HG03460 (cell line): ENCODE measurements at regions not wholly inside any gene's neighbourhood (a gene's known extent, or its start where the extent isn't known, plus 50 kb on each side); places are given as distances from the start of the nearest gene placed in this dataset.
A peak's percentile ranks its signal among the peaks of the same experiment; 100 is the strongest.

ENCODE experiments used
- ATAC-seq: cut with Tn5 transposase; IDR thresholded peaks from one replicate; pipeline ENCODE4 v1.9.1; 2021; ENCODE audit not compliant: unreplicated experiment

DNA sequence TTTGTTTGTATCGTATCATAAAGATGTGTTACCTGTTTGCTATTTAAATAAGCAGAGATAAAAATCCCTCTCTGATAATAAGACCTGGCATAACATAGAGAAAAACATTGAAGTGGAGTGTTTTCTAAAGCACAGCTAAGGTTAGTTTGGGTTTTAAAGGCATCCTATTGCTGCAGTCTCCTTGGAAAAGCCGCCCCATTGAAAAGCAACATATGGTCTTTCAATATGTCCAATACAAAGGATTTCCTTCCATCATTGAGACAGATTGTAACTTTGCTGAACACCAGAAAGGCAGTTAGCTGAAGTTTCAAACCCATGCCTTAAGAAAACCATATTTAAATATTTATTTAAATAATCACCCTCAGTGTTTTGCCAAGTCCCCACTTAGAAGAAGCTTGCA lies 898.5 kb upstream of the KCND2 start:
- ATAC-seq = no peak

DNA sequence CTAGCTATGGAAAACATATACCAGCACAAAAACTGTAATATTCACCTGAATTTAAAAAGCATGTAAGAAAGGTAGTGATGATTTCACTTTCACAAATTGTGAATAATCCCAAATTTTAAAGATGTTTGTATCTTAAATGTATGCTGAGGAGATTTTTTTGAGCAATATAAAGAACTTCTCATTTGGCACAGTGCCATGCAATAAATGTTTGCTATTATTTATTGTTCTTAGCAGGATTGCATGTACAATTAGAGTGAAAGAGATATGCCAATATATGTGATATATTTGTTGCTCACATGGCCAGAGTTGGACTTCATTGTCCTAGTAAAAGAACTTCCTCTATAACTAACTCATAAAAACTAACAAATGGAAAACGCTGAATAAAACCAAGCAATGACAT lies 895.1 kb upstream of the KCND2 start:
- no peak for ATAC-seq

DNA sequence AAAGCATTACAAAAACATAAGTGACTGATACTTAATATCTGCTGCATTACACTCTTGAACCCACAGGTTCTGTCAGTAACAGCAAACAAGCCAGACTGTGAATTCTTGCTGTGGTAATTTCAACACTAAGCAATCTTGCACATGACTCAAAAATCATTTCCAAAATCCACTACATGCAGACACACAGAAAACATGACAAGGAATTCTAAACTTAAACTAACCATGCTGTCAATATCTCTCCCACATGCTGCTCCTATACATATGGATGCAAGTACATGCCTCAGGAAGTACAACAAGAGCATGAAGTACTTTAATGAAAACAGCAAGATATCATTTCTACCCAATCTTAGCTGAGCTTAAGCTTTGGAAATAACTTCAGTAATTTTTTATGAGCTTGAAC lies 890.2 kb upstream of the KCND2 start:
- no peak for ATAC-seq

DNA sequence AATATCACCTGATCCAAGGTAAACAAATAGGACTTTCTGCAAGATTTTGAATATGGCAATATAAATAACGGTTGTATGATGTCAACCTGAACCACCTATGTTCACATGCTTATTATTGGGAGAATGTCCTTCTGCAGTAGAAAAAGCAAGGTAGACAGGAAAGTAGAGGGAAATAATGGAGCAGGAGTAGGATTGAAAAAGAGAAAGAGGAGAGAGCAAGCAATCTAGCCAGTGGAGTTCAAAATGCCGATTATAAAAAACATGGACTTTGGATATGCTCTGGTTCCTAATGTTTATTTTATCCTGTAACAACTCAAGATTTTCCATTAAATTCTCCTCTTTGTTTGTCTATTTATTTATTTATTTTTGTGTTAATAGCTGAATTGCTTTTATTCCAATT lies 878.0 kb upstream of the KCND2 start:
- no peak for ATAC-seq

DNA sequence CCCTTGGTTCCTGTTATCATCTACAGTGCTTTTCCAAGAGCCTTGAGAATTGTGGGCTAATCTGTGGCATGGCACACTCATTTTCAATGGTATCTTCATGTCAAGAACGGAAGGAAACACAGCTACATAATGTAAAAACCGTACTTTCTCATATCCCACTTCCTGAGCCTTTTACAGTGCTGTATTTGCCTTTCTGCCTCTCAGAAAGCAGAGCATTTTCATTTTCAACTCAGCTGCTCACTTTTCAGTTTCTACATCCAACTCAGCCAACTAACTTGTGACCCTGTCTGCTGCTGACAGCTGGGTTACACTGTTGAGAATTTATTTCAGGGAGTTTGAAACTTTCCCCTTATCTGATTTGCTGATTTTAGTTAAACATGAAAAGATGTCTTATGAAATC lies 875.8 kb upstream of the KCND2 start:
- peak; percentile 93 for ATAC-seq

DNA sequence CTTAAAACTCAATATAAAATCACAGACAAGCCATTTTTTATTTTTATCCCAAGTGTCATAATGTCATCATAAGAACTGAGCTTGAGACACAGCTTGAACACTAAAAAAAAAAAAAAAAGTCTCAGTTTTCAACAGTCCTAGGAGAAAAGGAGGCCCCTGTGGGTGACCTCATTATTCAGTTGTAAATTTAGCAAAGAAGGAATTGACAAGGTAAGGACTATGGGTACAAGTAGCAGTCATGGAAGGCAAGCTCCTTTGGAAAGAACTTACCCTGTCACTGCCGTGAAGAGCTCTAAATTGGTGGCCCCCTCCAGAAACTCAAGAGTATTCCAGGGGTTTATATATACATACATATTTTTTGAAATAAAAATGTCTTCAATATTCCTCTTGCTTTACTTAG lies 864.4 kb upstream of the KCND2 start:
- ATAC-seq = no peak

DNA sequence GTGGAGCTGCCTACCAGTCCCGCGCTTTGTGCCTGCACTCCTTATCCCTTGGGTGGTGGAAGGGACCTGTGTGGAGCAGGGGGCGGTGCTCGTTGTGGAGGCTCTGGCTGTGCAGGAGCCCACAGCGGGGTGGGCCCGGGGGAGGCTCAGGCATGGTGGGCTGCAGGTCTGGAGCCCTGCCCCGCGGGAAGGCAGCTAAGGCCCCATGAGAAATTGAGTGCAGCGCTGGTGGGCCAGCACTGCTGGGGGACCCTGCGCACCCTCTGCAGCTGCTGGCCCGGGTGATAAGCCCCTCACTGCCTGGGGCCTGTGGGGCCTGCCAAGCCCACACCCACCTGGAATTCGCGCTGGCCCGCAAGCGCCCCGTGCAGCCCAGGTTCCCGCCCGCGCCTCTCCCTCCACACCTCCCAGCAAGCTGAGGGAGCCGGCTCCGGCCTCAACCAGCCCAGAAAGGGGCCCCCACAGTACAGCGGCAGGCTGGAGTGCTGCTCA lies 859.6 kb upstream of the KCND2 start:
- no peak for ATAC-seq

DNA sequence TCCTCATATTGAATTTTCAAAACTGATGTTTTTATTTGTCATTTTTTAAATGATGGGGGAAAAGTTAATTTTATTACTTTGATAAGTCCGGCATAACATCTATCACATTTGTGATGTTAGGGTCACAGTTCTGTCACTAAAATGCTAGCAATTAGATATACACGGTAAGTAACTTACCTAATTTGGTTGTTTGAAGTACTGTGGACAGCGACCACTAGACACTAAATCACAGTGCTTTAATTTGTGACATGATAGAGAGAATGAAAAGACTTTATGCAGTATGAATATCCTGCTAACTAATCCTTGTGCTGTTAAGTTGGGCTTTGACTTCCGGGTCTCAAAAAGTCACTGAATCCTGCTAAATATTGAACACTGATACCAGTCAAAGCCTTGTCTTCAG lies 857.3 kb upstream of the KCND2 start:
- no peak for ATAC-seq

DNA sequence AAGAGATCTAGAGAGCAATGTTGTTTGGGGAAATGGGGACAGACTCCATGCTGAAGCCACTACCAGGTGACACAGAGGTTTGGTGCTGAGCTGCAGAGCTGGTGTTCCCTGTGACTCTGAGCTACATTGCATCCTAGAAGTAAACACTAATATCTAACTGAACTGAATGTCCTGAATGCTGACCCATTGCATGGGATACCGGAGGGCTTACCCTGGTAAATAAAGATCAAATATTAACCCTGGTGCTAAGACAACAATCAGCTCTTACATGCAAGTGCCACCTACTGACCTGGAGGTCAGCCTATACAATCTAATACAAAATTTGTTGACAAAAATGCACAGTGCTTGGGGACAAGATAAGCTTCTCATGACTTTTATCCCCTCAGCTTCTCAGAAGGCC lies 851.3 kb upstream of the KCND2 start:
- ATAC-seq = no peak

DNA sequence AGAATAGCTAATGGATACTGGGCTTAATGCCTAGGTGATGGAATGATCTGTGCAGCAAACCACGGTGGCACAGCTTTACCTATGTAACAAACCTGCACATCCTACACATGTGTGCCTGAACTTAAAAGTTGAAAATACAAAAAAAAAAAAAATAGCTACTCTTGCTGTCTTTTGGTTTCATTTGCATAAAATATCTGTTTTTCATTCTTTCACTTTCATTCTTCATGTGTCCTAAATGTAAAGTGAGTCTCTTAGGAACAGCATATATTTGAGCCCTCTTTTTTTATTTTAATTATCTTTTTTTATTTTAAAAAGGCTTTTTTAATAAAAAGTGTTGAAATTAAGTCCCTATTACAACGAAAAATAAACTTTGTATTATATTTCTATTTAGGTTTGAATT lies 836.1 kb upstream of the KCND2 start:
- ATAC-seq = no peak

DNA sequence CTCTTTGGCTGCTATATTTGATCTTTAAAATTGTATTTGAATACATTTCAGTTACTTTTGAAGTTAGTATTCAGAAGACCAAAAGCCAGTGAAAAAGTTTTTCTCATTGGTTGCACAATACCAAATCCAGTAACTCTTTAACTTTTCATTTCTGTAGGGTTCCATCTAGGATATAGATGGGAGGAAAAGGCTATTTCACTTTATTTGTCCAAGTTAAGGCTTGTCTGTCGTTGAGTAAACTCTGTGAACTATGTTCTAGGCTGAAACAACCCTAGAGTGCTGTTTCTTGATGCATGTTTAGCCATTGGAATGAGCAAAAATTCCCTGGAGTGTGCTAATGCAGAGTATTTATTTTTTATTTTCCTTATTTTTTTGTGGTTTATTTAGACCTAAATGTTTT lies 834.7 kb upstream of the KCND2 start:
- ATAC-seq = no peak

DNA sequence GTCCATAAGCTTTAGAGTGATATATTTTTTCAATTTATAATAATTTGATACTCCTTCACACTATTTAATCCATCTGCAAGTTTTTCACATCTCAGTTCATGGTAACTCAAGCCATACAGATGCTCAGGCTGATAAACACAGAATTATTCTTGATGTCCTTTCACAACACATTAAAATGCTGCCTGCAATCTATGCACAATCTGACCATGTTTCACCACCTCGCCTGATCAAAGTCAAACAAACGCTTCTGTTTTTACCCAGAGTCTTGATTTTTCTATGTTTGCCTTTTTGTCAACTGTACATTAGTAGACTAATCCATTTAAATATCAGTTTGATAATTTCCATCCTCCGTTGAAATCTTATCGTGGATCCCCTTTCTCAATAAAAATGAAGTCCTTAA lies 833.8 kb upstream of the KCND2 start:
- no peak for ATAC-seq

DNA sequence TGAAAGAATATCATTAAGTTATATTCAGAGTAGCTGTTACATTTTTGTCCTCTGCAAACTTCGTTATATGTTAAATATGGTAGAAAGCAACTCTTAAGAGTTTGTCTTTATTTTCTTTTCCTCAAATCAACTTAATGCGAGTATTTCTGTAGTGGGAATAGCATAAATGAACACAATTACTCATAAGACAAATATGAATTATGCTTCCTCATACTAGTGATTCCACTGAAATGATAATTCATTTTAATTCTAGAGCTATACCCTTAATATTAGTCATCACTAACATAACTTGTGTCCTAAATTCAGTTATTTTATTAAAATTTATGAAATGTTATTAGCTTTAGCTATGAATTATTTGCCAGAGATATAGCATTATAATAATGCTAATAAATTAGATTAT lies 820.6 kb upstream of the KCND2 start:
- no peak for ATAC-seq

DNA sequence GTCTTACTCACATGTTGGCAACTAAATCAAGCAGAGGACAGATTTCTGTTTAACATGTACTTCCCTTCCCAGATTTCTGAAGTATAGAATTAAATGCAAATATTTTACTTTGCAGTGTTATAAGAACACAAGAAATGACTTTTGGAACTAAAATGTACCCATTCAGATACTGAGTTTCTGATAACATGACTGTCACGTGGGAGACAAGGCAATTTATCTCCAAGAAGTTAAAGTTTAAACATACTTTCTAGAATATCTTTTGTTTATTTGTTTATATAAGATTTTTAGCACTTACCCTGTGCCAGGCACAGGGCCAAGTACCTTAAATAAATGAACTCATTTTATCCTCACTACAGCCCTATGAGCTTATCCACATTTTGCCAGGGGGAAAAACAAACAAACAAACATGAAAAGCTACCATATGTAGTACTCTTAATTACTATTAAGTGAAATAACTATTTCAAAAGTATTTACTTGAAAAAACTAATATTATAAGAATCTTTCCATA lies 807.1 kb upstream of the KCND2 start:
- no peak for ATAC-seq

DNA sequence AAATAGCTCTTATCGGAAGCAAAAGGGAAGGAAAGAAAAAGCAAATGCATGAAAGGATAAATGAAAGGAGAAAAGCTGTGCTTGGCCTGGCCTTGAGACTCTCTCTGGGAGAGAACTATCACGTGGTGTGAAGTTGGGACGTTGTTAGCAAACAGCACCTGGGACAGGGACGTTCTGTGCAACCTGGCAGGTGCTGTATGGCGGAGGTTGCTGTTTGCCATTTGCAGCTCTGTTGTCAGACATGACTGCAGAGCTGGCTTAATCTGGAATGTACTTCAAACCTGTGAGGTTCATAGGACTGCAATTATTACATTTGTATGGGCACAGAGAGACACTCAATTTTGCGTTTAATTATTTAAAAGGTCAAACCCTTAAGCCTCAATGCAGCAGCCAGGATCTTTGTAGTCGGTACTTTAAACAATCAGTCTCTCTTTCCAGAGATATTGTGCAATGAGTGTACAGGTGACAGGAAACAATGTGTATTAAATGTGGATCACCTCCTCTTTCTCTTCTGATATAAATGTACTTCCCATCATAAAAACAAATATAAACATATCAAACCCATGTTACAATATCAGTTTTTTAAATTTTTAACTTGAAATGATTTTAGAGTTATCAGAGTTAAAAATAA lies 800.5 kb upstream of the KCND2 start:
- ATAC-seq = no peak

DNA sequence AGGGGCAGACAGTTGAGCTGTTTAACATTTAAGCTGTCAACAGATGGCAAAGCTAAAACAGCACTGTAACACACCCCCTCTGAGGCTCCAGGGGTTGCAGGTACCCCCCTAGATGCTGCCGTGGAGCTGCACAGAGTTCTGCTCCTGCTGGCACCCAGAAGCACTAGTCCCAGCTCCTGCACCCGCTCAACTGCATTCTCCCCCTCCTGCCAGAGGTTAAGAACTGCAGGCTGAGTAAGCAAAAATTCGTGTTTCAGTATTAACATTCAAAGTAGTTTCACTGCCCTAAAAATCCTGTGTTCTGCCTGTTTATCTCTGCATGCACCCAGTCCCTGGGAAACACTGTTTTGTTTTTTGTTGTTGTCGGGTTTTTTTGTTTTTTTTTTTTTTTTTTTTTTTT lies 790.8 kb upstream of the KCND2 start:
- ATAC-seq = peak; percentile 93

DNA sequence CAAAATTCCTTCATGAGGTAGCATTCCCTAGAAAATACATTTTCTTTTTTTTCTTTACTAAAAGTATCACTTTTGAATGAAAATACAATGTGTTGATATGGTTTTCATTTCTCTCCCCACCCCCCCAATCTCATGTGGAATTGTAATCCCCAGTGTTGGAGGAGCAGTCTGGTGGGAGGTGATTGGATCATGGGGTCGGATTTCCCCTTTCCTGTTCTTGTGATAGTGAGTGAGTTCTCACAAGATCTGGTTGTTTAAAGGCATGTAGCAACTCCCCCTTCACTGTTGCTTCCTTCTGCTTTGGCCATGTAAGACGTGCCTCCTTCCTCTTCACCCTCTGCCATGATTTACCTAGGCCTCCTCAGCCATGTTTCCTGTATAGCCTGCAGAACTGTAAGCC lies 790.3 kb upstream of the KCND2 start:
- ATAC-seq = no peak

DNA sequence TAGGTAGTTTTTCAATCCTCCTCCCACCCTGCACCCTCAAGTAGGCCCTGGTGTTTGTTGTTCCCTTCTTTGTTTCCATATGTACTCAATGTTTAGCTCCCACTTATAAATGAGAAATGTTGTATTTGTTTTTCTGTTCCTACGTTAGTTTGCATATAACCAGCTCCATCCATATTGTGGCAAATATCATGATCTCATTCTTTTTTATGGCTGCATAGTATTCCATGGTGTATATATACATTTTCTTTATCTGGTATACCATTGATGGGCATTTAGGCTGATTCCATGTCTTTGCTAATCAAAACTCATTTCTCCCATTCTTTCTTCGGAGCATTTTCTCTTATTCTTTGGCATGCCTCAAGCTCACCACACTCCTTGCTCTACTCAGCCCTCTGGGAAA lies 789.6 kb upstream of the KCND2 start:
- no peak for ATAC-seq

DNA sequence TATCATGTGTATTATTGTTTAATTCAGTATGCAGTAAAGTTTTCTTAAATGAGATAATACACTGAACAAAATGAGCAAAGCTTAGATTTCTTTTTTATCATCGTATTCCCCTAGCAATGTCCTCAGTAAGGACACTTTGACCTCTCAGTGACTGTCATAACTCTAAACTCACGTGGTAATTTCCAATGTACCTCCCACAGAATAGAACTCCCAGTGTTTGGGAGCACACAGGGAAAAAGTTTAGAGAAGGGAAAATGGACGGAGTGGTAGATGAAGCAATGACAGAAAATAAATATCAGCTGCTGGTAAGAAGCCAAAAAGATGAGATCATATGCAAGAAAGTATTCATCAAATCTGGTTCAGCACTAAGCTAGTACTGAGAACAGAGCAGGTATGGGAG lies 758.6 kb upstream of the KCND2 start:
- no peak for ATAC-seq

DNA sequence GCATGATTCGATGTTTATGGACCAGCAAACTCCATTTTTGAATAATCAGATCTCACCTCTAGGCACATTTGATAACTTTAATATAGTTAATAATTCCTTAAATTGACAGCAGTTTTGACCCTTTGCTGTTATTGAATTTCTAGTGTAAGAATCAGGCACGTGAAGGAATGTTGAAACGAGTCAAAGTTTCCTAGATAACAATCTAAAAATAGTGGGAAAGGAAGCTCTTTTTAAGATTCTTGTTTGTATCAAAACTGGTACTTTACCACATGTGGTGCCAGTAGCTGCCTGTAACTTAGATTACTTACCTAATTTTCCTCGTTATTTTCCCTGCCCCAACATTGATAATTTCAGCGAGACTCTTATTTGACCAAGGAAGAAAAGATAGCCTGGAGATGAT lies 757.8 kb upstream of the KCND2 start:
- ATAC-seq = no peak

DNA sequence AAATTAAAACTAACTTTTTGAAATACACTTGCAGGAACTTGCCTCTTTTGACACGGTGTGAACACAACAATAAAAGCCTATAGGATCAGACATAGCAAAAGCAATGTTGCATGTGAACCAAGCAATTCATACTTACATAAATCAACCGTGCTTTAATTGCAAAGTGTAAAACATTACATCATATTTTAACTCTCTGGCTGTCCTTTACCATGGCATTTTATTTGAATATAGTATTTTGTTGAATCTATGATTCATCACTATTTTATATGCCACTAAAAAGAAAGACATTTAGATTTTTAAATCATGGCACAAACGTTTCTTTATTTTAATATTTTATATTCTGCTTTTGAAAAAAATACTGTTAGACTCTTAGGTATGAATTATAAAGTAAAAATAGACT lies 757.0 kb upstream of the KCND2 start:
- no peak for ATAC-seq

DNA sequence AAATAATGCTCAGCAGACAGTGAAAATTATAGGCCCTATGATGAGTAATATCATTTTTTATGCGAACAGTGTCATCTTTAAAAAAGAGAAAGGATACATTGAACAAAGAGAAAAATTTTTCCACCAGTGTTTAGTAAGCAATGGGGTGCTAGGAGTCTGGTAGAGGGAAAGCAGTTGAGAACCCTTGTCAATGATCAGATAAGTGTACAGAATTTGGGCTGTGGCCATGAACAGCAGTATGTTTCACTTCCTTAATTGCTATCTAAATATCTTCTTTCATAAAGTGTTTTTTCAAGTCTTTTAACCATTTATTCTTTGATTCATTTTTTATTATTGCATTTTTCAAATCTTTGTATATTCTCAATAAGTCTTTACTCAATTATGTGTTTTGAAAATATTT lies 750.7 kb upstream of the KCND2 start:
- no peak for ATAC-seq

DNA sequence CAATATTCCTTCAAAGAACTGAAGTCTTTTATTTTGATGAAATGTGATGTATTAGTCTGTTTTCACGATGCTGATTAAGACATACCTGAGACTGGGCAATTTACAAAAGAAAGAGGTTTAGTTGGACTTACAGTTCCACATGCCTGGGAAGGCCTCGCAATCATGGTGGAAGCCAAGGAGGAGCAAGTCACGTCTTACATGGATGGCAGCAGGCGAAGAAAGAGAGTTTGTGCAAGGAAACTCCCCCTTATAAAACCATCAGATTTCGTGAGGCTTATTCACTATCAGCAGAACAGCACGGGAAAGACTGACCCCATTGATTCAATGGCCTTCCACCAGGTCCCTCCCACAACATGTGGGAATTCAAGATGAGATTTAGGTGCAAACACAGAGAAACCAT lies 750.3 kb upstream of the KCND2 start:
- ATAC-seq = no peak
